CD4-positive, alpha-beta T cell treated with Interleukin-17A for 4 hours (primary cell): ENCODE measurements at regions not wholly inside any gene's neighbourhood (a gene's known extent, or its start where the extent isn't known, plus 50 kb on each side); places are given as distances from the start of the nearest gene placed in this dataset.
"Not testable (repeated sequence)": the region's sequence is repeated elsewhere in the genome, so short reads cannot be mapped to it uniquely, and the experiment has no call there.

Source experiments
- DNase-seq: peaks from one replicate; pipeline ENCODE4 v3.0.0-alpha.2; 2020; ENCODE audit warnings: mixed read lengths

GRCh38 chr16:5158494-5158893 lies 60.9 kb upstream of the EEF2KMT start:
- no peak for DNase-seq

- DNase-seq = not testable (repeated sequence)
These were observed 58.9 kb upstream of the EEF2KMT start for GRCh38 chr16:5156486-5156885.

DNA sequence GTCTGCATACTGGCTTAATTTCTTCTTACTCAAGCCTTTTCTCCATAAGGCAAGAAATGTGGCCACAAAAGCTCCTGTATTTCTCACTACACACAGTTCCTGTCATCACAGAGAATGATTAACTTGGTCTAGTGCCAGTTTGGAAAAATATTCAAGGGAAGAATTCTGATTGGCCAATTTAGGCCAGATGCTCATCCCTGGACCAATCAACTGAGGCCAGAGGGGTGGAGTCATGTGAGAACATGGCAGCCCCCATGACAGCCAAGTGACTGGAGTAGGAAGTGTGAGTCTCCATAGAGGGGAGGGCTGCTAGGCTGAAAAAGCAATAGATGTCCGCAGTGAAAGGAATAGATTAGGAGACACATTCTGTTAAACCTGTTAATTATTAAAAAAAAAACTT lies 56.4 kb upstream of the EEF2KMT start:
- not testable (repeated sequence) for DNase-seq

DNA sequence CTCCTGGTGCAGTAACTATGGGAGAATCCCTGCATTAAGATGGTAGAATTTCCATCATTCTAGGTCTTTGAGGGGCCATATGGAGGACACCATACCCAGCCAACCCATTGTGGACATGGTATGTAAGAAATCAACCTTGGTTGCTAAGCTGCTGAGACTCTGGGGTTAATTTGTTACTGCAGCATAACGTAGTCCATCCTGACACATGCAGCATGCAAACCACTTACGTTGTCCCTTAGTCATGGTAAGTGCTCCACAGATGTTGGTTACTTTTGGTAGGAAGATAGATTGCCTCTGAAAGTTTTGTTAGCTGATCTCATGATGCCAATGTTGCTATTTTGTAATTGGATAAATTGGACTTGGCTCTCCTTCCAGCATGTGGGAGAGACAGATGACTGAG lies 53.8 kb upstream of the EEF2KMT start:
- not testable (repeated sequence) for DNase-seq
